ENCODE measurements at regions not wholly inside any gene's neighbourhood (a gene's known extent, or its start where the extent isn't known, plus 50 kb on each side); places are given as distances from the start of the nearest gene placed in this dataset.

DNA sequence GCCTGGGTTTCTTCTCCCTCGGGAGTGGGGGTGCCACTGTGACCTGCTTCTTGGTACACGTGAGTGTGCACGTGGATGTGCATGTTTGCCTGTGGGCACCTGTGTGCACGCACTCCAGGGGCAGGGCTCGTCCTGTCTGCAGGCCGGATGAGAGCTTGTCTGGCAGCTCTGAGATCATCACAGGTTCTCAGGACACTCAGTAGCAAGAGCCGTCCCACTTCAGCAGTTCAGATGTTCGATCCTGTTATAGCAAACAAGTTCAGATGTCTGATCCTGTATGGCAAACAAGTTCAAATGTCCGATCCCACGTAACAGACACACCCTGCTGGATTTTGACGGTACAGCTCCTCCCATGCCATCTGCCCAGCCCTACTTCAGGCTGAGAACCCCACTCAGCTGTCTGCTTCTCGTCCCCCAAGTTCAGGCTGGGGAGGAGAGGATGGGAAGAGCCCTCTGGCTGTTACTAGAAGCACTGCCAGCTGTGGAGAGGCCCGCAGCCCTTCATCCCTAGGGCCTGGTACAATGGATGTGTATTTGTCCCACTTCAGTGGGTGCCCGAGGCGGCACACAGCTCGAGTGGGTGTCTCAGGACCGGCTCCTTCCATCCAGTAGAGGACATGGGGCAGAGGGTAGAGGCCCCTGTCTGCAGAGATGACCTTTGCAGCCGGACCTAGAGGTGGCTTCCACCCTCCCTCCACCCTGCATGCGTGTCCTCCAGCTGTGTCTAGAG is 1126.9 kb downstream of the BRD1 start:
- TF ChIP-seq ZNF654 (tag by site-specific recombination; IDR thresholded peaks at IDR 0.05; ENCODE audit: low read depth): no peak
- TF ChIP-seq KLF9 (tag by site-specific recombination; IDR thresholded peaks at IDR 0.05; ENCODE audit: low read depth): no peak
- TF ChIP-seq, protein P1, sequence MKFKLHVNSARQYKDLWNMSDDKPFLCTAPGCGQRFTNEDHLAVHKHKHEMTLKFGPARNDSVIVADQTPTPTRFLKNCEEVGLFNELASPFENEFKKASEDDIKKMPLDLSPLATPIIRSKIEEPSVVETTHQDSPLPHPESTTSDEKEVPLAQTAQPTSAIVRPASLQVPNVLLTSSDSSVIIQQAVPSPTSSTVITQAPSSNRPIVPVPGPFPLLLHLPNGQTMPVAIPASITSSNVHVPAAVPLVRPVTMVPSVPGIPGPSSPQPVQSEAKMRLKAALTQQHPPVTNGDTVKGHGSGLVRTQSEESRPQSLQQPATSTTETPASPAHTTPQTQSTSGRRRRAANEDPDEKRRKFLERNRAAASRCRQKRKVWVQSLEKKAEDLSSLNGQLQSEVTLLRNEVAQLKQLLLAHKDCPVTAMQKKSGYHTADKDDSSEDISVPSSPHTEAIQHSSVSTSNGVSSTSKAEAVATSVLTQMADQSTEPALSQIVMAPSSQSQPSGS (tag by site-specific recombination; IDR thresholded peaks at IDR 0.05; ENCODE audit: low read depth): no peak
- no peak for TF ChIP-seq GLIS2 (tag by site-specific recombination; IDR thresholded peaks at IDR 0.05)
- TF ChIP-seq, protein P2, sequence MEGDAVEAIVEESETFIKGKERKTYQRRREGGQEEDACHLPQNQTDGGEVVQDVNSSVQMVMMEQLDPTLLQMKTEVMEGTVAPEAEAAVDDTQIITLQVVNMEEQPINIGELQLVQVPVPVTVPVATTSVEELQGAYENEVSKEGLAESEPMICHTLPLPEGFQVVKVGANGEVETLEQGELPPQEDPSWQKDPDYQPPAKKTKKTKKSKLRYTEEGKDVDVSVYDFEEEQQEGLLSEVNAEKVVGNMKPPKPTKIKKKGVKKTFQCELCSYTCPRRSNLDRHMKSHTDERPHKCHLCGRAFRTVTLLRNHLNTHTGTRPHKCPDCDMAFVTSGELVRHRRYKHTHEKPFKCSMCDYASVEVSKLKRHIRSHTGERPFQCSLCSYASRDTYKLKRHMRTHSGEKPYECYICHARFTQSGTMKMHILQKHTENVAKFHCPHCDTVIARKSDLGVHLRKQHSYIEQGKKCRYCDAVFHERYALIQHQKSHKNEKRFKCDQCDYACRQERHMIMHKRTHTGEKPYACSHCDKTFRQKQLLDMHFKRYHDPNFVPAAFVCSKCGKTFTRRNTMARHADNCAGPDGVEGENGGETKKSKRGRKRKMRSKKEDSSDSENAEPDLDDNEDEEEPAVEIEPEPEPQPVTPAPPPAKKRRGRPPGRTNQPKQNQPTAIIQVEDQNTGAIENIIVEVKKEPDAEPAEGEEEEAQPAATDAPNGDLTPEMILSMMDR (tag by site-specific recombination; IDR thresholded peaks at IDR 0.05): no peak
- no peak for TF ChIP-seq ZNF560 (tag by site-specific recombination; IDR thresholded peaks at IDR 0.05; ENCODE audit: borderline replicate concordance)
- TF ChIP-seq, protein P3, sequence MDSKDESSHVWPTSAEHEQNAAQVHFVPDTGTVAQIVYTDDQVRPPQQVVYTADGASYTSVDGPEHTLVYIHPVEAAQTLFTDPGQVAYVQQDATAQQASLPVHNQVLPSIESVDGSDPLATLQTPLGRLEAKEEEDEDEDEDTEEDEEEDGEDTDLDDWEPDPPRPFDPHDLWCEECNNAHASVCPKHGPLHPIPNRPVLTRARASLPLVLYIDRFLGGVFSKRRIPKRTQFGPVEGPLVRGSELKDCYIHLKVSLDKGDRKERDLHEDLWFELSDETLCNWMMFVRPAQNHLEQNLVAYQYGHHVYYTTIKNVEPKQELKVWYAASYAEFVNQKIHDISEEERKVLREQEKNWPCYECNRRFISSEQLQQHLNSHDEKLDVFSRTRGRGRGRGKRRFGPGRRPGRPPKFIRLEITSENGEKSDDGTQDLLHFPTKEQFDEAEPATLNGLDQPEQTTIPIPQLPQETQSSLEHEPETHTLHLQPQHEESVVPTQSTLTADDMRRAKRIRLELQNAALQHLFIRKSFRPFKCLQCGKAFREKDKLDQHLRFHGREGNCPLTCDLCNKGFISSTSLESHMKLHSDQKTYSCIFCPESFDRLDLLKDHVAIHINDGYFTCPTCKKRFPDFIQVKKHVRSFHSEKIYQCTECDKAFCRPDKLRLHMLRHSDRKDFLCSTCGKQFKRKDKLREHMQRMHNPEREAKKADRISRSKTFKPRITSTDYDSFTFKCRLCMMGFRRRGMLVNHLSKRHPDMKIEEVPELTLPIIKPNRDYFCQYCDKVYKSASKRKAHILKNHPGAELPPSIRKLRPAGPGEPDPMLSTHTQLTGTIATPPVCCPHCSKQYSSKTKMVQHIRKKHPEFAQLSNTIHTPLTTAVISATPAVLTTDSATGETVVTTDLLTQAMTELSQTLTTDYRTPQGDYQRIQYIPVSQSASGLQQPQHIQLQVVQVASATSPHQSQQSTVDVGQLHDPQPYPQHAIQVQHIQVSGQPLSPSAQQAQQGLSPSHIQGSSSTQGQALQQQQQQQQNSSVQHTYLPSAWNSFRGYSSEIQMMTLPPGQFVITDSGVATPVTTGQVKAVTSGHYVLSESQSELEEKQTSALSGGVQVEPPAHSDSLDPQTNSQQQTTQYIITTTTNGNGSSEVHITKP (tag by site-specific recombination; IDR thresholded peaks at IDR 0.05): no peak
- TF ChIP-seq ZSCAN16 (tag by site-specific recombination; IDR thresholded peaks at IDR 0.05): no peak
- no peak for TF ChIP-seq ZNF521 (tag by site-specific recombination; IDR thresholded peaks at IDR 0.05)
- TF ChIP-seq ZNF366 (tag by site-specific recombination; conservative IDR thresholded peaks at IDR 0.05): no peak
